Small intestine (tissue), 7 donors: ENCODE measurements at regions not wholly inside any gene's neighbourhood (a gene's known extent, or its start where the extent isn't known, plus 50 kb on each side); places are given as distances from the start of the nearest gene placed in this dataset.

Experiments used
- DNase-seq, 2 donors: peaks; one replicate each; pipeline versions ENCODE4 v3.0.0 to v3.0.0-alpha.2; 2013
- FAIRE-seq: peaks from 2 replicates; lab custom pipeline; 2012; peaks lifted over from hg19 to GRCh38; lab: Jason Lieb, UNC
- H3K27ac ChIP-seq, 3 donors: one replicate each; pipeline ENCODE4 v1.5.1; 2013; ENCODE audit warnings: low read length in 2 of 3, mild to moderate bottlenecking in 2 of 3, control low read depth in 1 of 3, inconsistent platforms in 1 of 3, low read depth in 1 of 3, moderate library complexity in 1 of 3
- H3K27me3 ChIP-seq, 3 donors: one replicate each; pipeline ENCODE4 v1.6.1; 2013; ENCODE audit warnings: low read length in 3 of 3, inconsistent platforms in 1 of 3; ENCODE audit not compliant: control insufficient read depth in 3 of 3, insufficient read depth in 3 of 3
- H3K36me3 ChIP-seq, 3 donors: one replicate each; pipeline ENCODE4 v1.6.1; 2013; ENCODE audit warnings: low read length in 3 of 3, inconsistent platforms in 1 of 3, low read depth in 1 of 3, mild to moderate bottlenecking in 1 of 3, moderate library complexity in 1 of 3; ENCODE audit not compliant: control insufficient read depth in 3 of 3, insufficient read depth in 2 of 3
- H3K4me1 ChIP-seq, 3 donors: one replicate each; pipeline ENCODE4 v1.6.1; 2013; ENCODE audit warnings: low read length in 2 of 3, inconsistent platforms in 1 of 3, low read depth in 1 of 3, mild to moderate bottlenecking in 1 of 3, moderate library complexity in 1 of 3; ENCODE audit not compliant: control insufficient read depth in 3 of 3, insufficient read depth in 2 of 3
- H3K4me3 ChIP-seq, 3 donors: one replicate each; pipeline ENCODE4 v1.5.1; 2013; ENCODE audit warnings: low read length in 3 of 3, control low read depth in 1 of 3, inconsistent platforms in 1 of 3, low read depth in 1 of 3, mild to moderate bottlenecking in 1 of 3, moderate library complexity in 1 of 3
- H3K9me3 ChIP-seq, 2 donors: one replicate each; pipeline ENCODE4 v1.6.1; 2013; ENCODE audit warnings: low read depth in 1 of 2, low read length in 1 of 2; ENCODE audit not compliant: control insufficient read depth in 2 of 2, insufficient read depth in 1 of 2
- WGBS, 3 donors: extraction: QIAGEN DNeasy Blood & Tissue Kit; methylation state at CpG; one replicate each; pipeline ENCODE4 v1.1.7; 2013; 5-methylcytosine and 5-hydroxymethylcytosine counted together
- donor health status: healthy with polysubstance abuse.
- donor health status: control.
- donor health status: control.
- donor health status: Bipolar disorder and iron deficiency.
- donor health status: healthy.

- FAIRE-seq (no peak), DNase-seq (no peak)
- H3K4me3 ChIP-seq, result no peak overlapping the region
- H3K27me3 ChIP-seq, result no peaks in the 10 kb centered on the region
- no peaks in the 10 kb centered on the region for H3K9me3 ChIP-seq
- H3K27ac ChIP-seq, result no peak overlapping the region
- no peaks in the 10 kb centered on the region for H3K36me3 ChIP-seq
- no peaks in the 10 kb centered on the region for H3K4me1 ChIP-seq
Observed at GRCh38 chr6:133621751-133622150, 267.2 kb upstream of the TCF21 start.

- Histone ChIP-seq H3K27me3 (no peaks in the 10 kb centered on the region), H3K4me1 (no peaks in the 10 kb centered on the region), H3K27ac (no peak overlapping the region), H3K36me3 (no peaks in the 10 kb centered on the region), H3K4me3 (no peak overlapping the region), H3K9me3 (no peaks in the 10 kb centered on the region)
- no peak for DNase-seq
- 15 to 29% (median 17%) methylated on average over 1 of the region's 1 CpG for WGBS, 3 donors
- FAIRE-seq, result no peak
Observed at GRCh38 chr6:133623065-133623464, 265.8 kb upstream of the TCF21 start.

- no peak overlapping the region for H3K27ac ChIP-seq
- FAIRE-seq, result no peak
- WGBS, 3 donors, result 51 to 65% (median 52%) methylated on average over 2 of the region's 2 CpGs
- no peaks in the 10 kb centered on the region for H3K27me3 ChIP-seq
- no peaks in the 10 kb centered on the region for H3K4me1 ChIP-seq
- H3K36me3 ChIP-seq, result no peaks in the 10 kb centered on the region
- H3K4me3 ChIP-seq, result no peak overlapping the region
- no peaks in the 10 kb centered on the region for H3K9me3 ChIP-seq
- no peak for DNase-seq
Observed at GRCh38 chr6:133623621-133624020, 265.3 kb upstream of the TCF21 start.

GRCh38 chr6:133626096-133626666 lies 262.7 kb upstream of the TCF21 start:
- no peaks in the 10 kb centered on the region for H3K27me3 ChIP-seq
- no peak for DNase-seq
- 66 to 77% (median 66%) methylated on average over 3 of the region's 3 CpGs for WGBS, 3 donors
- no peaks in the 10 kb centered on the region for H3K9me3 ChIP-seq
- no peak overlapping the region for H3K4me3 ChIP-seq
- no peaks in the 10 kb centered on the region for H3K4me1 ChIP-seq
- no peak overlapping the region for H3K27ac ChIP-seq
- FAIRE-seq, result no peak
- no peaks in the 10 kb centered on the region for H3K36me3 ChIP-seq

- Histone ChIP-seq H3K4me1 (no peaks in the 10 kb centered on the region), H3K27me3 (no peaks in the 10 kb centered on the region), H3K27ac (no peak overlapping the region), H3K4me3 (no peak overlapping the region), H3K36me3 (no peaks in the 10 kb centered on the region), H3K9me3 (no peaks in the 10 kb centered on the region)
- FAIRE-seq (no peak), DNase-seq (no peak)
Observed at GRCh38 chr6:133629970-133630369, 258.9 kb upstream of the TCF21 start.

GRCh38 chr6:133630651-133631050 lies 258.3 kb upstream of the TCF21 start:
- Histone ChIP-seq H3K27me3 (no peaks in the 10 kb centered on the region), H3K36me3 (no peaks in the 10 kb centered on the region), H3K27ac (no peak overlapping the region), H3K9me3 (no peaks in the 10 kb centered on the region), H3K4me3 (no peak overlapping the region), H3K4me1 (no peaks in the 10 kb centered on the region)
- FAIRE-seq (no peak), DNase-seq (no peak)
- 39 to 55% (median 44%) methylated on average over 2 of the region's 2 CpGs for WGBS, 3 donors

- FAIRE-seq (no peak), DNase-seq (no peak)
- H3K27ac ChIP-seq, result no peak overlapping the region
- H3K9me3 ChIP-seq, result no peaks in the 10 kb centered on the region
- 24 to 37% (median 32%) methylated on average over 1 of the region's 1 CpG for WGBS, 3 donors
- H3K4me3 ChIP-seq, result no peak overlapping the region
- H3K4me1 ChIP-seq, result no peaks in the 10 kb centered on the region
- H3K36me3 ChIP-seq, result no peaks in the 10 kb centered on the region
- H3K27me3 ChIP-seq, result no peaks in the 10 kb centered on the region
Observed at GRCh38 chr6:133631421-133631820, 257.5 kb upstream of the TCF21 start.

- DNase-seq (no peak), FAIRE-seq (no peak)
- Histone ChIP-seq H3K4me3 (no peak overlapping the region), H3K36me3 (no peaks in the 10 kb centered on the region), H3K27me3 (no peaks in the 10 kb centered on the region), H3K27ac (peak overlapping the region in 1 of 3 donors; percentile 6), H3K9me3 (no peaks in the 10 kb centered on the region), H3K4me1 (no peaks in the 10 kb centered on the region)
- 4 to 28% (median 20%) methylated on average over 2 of the region's 2 CpGs for WGBS, 3 donors
Observed at GRCh38 chr6:133632206-133632605, 256.7 kb upstream of the TCF21 start.

GRCh38 chr6:133632906-133633305 lies 256.0 kb upstream of the TCF21 start:
- H3K27ac ChIP-seq, result no peak overlapping the region
- WGBS, 3 donors, result 79 to 89% (median 81%) methylated on average over 2 of the region's 2 CpGs
- DNase-seq (no peak), FAIRE-seq (no peak)
- H3K4me1 ChIP-seq, result no peaks in the 10 kb centered on the region
- no peak overlapping the region for H3K4me3 ChIP-seq
- H3K27me3 ChIP-seq, result no peaks in the 10 kb centered on the region
- H3K9me3 ChIP-seq, result no peaks in the 10 kb centered on the region
- no peaks in the 10 kb centered on the region for H3K36me3 ChIP-seq
